Stimulated activated naive CD8-positive, alpha-beta T cell treated with anti-CD3 and anti-CD28 coated beads, Interleukin-15, Interleukin-2, amounts not matched to agents 100 U/mL and 50 U/mL, for 24 hours (primary cell): ENCODE measurements at regions not wholly inside any gene's neighbourhood (a gene's known extent, or its start where the extent isn't known, plus 50 kb on each side); places are given as distances from the start of the nearest gene placed in this dataset.

Experiments
- ATAC-seq: fragments of 150-1000 bp; cut with Tn5 transposase; one replicate; pipeline ENCODE4 v1.10.0; 2021
- DNase-seq: peaks from one replicate; pipeline ENCODE4 v3.0.0; 2021

- no peak for DNase-seq
- ATAC-seq = no peak
Observed at GRCh38 chr15:92304223-92304975, 89.3 kb upstream of the ST8SIA2 start.

- no peak for ATAC-seq
Observed at GRCh38 chr15:92305343-92305742, 88.3 kb upstream of the ST8SIA2 start.

GRCh38 chr15:92306663-92307062 is 87.0 kb upstream of the ST8SIA2 start:
- DNase-seq = no peak

More at GRCh38 chr15:92305343-92305742, 88.3 kb upstream of the ST8SIA2 start:
- DNase-seq = no peak

GRCh38 chr15:92315144-92315543 is 78.5 kb upstream of the ST8SIA2 start:
- DNase-seq = no peak
- no peak for ATAC-seq

More at GRCh38 chr15:92306663-92307062, 87.0 kb upstream of the ST8SIA2 start:
- ATAC-seq = no peak

- DNase-seq = no peak
- no peak for ATAC-seq
Observed at GRCh38 chr15:92315595-92316211, 78.0 kb upstream of the ST8SIA2 start.

- DNase-seq (no peak), ATAC-seq (no peak)
Observed at GRCh38 chr15:92316586-92317295, 76.9 kb upstream of the ST8SIA2 start.

DNA sequence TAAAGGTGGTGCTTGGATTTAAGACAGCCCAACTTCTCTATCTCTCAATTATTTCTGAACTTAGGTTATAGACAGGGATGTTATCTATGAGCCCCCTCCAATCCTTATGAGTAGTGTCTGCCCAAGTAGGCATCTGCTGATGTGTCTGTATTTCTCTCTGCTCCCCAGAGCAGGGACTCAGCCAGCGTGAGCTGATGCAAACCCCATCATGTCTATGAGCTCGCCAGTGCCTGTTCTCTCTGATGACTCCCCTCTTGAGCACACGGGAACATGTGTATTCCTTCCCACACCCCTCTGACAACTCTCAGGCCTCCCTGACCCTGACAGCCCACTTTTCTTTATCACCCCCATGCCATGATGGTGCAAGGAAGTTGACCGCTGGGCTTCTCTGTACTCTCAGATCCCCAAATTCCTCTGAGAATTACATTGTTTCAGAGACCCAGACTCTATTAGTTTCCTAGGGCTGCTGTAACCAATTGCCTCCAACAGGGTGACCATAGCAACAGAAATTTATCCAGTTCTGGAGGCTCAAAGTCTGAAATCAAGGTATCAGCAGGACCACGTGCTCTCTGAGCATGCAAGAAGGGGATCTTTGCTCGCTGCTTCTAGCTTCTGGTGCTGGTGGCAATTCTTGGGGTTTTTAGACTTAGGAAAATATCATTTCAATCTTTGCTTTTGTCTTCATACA is 73.5 kb upstream of the ST8SIA2 start:
- ATAC-seq (no peak), DNase-seq (no peak)

- DNase-seq (no peak), ATAC-seq (no peak)
Observed at GRCh38 chr15:92322566-92323355, 70.9 kb upstream of the ST8SIA2 start.

DNA sequence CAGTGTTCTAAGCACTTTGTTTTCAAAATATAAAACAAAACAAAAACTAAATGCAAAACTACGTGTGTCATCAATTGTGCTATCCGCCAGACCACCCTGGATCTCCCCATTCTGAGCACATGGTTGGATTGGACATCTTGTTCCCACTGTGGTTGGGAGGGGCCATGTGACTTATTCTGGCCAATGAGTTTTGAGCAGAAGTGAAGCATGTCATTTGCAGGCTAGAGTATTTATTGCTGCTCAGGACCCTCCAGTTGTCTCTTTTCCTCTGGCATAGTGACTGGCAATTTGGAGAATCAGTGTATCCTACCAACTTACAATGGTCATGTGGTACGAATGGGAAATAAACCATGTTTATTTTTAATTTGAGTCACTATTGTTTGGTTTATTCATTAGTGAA is 70.2 kb upstream of the ST8SIA2 start:
- ATAC-seq = no peak
- DNase-seq = no peak

- DNase-seq = no peak
- ATAC-seq = no peak
Observed at GRCh38 chr15:92324101-92324963, 69.3 kb upstream of the ST8SIA2 start.

GRCh38 chr15:92326236-92326635 is 67.4 kb upstream of the ST8SIA2 start:
- ATAC-seq (no peak), DNase-seq (no peak)

- DNase-seq (no peak), ATAC-seq (no peak)
Observed at GRCh38 chr15:92327033-92327432, 66.6 kb upstream of the ST8SIA2 start.

DNA sequence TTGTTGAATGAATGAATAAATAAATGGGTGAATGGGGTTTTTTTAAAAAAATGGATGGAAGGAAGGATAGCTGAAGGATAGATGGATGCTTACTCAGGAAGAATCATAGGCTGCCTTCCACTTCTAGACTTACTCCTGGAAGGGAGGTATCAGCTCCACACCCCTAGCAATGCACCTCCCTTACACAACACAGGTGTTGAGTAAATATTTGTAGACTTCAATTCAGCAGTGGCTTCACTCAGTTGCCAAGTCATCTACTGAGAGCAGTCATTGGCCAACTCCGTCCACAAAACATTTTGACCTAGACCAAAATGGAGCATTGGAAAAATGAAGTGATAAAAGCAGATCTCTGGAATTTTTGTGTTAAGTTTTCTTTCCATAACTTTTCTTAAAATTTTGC is 65.5 kb upstream of the ST8SIA2 start:
- ATAC-seq = no peak
- DNase-seq = no peak

DNA sequence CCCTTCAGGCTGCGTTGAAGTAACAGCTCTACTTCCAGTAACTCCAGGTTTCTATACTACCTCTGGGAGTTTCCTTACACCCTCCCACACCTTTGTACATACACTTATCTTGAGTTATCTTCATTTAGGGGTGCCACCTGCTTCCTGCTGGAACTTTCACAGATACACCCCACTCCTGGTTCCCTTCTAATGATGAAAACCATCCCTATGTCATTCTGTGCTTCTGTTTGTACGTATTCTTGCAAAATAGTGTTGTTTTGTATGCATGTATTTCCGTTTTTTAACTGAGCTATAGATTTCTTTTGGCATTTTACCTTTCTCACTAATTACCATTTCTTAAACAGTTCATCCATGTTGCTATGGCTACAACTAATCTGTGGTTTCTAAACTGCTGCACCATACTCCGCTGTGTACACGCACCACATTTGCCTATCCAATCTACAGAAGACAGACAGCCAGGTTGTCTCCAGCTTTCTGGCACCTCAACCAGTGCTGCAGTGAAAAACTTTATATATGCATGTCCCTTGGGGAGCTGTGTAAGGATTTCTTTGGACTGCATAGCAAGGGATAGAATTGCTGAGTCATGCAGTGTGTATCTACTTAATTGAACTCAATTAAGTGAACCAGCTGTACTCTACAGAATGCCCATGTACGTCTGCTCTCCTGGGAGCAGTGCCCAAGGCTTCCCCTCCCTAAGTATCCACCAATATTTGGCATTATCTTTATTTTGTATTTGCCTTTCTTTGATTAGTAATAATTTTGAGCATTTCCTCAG is 61.4 kb upstream of the ST8SIA2 start:
- DNase-seq (no peak), ATAC-seq (no peak)

GRCh38 chr15:92333709-92334108 is 60.0 kb upstream of the ST8SIA2 start:
- DNase-seq (no peak), ATAC-seq (no peak)

DNA sequence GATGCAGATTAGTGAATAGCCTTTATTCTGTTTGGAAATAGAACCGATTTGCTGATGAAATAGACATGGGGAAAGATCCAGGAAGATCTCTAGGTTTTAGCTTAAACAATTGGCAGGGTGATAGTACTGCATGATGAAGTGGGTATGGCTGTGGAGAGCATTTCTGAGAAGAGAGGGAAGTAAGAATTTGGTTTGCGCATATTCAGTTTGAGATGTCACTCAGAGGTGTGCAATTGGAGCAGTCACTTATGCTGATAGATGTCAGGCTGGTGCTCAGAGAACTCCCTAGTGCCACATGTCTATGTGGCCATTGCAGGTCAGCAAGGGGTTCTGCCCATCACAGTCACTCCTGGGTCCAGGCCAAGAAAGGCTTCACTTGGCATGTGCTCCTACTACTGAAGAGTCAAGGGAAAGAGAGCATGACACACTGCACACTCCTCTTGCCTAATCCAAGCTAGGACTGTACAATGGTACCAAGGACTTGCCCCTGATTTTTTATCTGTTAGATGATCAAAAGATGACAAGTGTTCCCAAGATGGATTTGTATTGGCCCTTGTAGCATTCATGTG is 57.2 kb upstream of the ST8SIA2 start:
- ATAC-seq = no peak
- no peak for DNase-seq

- no peak for ATAC-seq
Observed at GRCh38 chr15:92339361-92339760, 54.3 kb upstream of the ST8SIA2 start.

More at GRCh38 chr15:92339361-92339760, 54.3 kb upstream of the ST8SIA2 start:
- DNase-seq = no peak
